ENCODE measurements at regions not wholly inside any gene's neighbourhood (a gene's known extent, or its start where the extent isn't known, plus 50 kb on each side); places are given as distances from the start of the nearest gene placed in this dataset.
"Not testable (repeated sequence)": the region's sequence is repeated elsewhere in the genome, so short reads cannot be mapped to it uniquely, and the experiment has no call there.

GRCh38 chr6:21282360-21282759 lies 311.2 kb upstream of the SOX4 start:
- FAIRE-seq; DNase-seq (ENCODE audit: insufficient read length, low spot score): not testable (repeated sequence)

DNA sequence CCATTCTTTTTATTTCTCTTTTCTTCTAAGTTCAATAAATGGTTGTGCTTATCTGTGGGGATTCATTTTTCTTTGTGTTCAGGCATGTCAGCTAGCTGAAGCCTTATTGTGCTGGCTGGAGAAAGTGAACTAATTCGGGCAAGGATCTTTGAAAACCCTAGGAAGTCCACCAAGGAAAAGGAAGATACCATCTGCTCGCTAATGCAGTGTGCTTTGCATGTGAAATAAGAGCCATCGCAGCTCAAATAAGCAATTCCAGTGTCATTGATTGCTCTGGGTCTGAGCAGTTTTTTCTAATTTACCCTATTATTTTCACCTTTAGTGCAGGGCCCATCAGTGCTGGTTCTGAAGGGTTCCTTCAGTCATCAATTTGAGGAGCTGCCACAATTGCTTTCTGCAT lies 309.4 kb upstream of the SOX4 start:
- FAIRE-seq (no peak), DNase-seq (ENCODE audit: insufficient read length, low spot score) (no peak)

GRCh38 chr6:21284706-21285105 lies 308.8 kb upstream of the SOX4 start:
- no peak for FAIRE-seq
- DNase-seq (ENCODE audit: insufficient read length, low spot score) = no peak

- DNase-seq (ENCODE audit: insufficient read length, low spot score) = no peak
Observed at GRCh38 chr6:21294144-21294543, 299.4 kb upstream of the SOX4 start.

GRCh38 chr6:21295506-21296240 lies 297.9 kb upstream of the SOX4 start:
- no peak for DNase-seq (ENCODE audit: insufficient read length, low spot score)
- no peak for FAIRE-seq

More at GRCh38 chr6:21294144-21294543, 299.4 kb upstream of the SOX4 start:
- no peak for FAIRE-seq

- no peak for DNase-seq (ENCODE audit: insufficient read length, low spot score)
- FAIRE-seq = no peak
Observed at GRCh38 chr6:21297665-21298064, 295.9 kb upstream of the SOX4 start.

DNA sequence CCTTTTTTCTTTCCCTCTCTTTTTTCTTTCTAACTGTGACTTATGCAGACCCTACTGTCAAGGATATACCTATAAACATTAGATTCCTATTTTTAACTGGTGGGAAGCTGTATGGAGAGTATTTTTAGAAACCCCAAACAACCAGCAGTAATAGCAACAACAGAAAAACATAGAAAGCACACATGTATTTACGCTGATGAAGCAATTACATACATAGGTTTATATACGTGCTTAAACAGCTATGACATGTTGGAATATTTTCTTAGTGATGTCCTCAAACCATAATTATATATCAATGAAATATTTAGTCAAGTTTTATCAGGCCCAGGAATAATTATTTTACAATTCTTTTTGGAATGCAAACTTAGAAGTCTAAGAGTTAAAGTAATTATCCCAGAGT lies 294.3 kb upstream of the SOX4 start:
- no peak for DNase-seq (ENCODE audit: insufficient read length, low spot score)
- FAIRE-seq = no peak

GRCh38 chr6:21300439-21300838 lies 293.1 kb upstream of the SOX4 start:
- DNase-seq (ENCODE audit: insufficient read length, low spot score) = no peak
- FAIRE-seq = no peak

GRCh38 chr6:21305893-21306332 lies 287.6 kb upstream of the SOX4 start:
- peak; percentile 43 for DNase-seq (ENCODE audit: insufficient read length, low spot score)
- FAIRE-seq = no peak

GRCh38 chr6:21306546-21306945 lies 287.0 kb upstream of the SOX4 start:
- DNase-seq (ENCODE audit: insufficient read length, low spot score) (no peak), FAIRE-seq (no peak)

DNA sequence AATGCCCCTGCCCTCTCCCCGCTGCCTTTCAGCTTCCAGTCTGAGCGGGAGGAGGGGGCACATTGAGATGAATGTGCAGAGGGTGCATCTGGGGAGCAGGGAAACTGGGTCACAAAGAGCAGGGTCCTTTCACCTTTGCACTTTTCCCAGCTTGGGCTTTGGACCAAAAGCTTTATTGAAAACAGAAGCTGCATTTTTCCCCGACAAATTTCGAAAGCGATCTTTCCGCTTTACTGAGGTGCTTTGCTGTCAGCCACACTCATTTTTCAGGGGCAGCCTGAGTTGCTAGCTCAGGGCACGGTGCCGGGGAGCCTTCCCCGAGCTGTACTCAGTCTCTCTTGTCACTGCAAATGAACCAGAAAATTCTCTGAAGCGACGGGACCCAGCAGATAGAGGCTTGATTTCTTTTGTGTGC lies 283.7 kb upstream of the SOX4 start:
- no peak for DNase-seq (ENCODE audit: insufficient read length, low spot score)
- no peak for FAIRE-seq

DNA sequence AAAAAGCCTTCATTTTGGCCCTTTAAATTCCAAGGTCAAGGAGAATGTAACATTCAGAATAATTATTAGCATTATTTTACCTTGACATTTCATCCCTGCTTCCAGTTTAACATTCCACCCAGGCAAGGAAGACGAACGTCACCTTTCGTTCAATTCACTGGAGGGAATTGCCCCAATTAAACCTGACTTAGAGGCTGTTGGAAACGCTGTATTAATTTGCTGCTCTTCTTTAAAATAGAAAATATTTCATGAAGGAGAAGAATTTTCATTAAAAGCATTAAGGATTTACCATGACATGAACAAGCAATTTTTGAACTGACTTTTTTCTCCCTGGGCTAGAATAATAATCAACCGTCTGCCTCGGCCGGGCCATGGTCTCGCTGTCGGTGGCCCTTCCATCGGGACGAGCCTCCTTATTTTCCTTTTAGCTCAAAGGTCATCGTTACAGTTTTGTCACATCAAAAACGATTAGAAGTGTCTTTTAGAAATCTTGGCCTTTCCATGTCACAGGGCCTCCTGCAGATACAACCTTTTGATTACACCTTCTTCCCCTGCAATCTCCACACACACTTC lies 282.9 kb upstream of the SOX4 start:
- no peak for FAIRE-seq
- DNase-seq (ENCODE audit: insufficient read length, low spot score) = no peak

DNA sequence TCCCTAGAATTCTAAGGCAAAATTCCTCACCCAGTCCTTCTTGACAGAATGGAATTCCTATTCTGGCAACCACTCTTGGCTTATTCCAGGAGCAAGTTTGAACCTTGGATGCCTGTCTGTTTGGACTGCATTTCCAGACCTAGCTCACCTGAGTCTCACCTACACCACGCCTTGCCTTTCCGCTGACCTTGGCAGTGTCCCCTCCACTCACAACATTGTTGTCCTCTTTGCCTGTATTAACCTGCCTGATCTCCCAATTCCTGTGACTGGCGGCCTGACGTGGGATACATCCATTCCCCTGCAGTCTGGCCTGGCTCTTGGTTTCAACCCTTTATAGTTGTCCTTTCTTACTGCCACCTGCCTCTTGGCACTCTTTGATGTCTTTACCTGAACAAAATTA lies 281.4 kb upstream of the SOX4 start:
- no peak for DNase-seq (ENCODE audit: insufficient read length, low spot score)
- no peak for FAIRE-seq

DNA sequence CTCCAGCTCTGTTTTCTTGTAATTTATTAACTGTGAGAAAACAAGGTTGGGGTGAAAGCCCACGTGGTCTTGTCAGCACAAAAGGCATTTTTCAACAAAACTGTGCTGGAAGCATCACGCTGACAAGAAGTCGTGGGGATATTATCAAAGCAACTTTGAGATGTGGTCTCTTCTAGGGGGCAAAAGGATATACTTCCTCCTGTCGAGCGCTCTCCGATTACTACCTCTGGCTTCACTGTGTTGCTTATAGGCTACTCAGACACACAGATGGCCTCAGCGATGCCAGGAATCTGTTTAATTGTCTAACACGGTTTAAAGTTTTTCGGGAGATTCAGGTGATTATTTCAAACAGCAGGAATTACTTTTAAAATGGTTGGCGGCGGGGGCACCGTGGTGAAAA lies 275.9 kb upstream of the SOX4 start:
- FAIRE-seq = no peak
- DNase-seq (ENCODE audit: insufficient read length, low spot score) = no peak

DNA sequence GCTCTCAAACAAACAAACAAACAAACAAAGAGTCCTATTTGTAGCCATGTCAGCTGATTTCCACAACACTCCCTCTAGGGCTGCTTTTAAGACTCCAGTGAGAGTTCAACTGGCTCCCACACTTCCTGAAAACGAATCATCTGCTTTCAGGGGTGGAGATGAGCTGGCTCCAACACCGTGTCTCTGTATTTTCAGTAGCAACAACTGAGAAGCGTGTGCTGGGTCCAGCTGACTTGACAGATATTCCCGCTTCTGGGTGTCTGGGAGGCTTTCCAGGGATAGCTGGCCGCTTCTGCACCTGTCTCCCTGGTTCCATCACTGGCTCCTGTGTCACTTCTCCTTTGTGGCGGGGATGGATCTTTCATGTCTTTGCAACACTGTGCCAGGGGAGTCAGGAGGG lies 272.5 kb upstream of the SOX4 start:
- no peak for FAIRE-seq
- DNase-seq (ENCODE audit: insufficient read length, low spot score) = no peak

GRCh38 chr6:21321531-21321930 lies 272.0 kb upstream of the SOX4 start:
- FAIRE-seq = no peak

GRCh38 chr6:21323577-21323976 lies 270.0 kb upstream of the SOX4 start:
- FAIRE-seq (no peak), DNase-seq (ENCODE audit: insufficient read length, low spot score) (no peak)

More at GRCh38 chr6:21321531-21321930, 272.0 kb upstream of the SOX4 start:
- no peak for DNase-seq (ENCODE audit: insufficient read length, low spot score)

GRCh38 chr6:21325201-21325856 lies 268.2 kb upstream of the SOX4 start:
- DNase-seq (ENCODE audit: insufficient read length, low spot score) (no peak), FAIRE-seq (no peak)

GRCh38 chr6:21327326-21328112 lies 266.0 kb upstream of the SOX4 start:
- no peak for FAIRE-seq
- DNase-seq (ENCODE audit: insufficient read length, low spot score) = no peak

DNA sequence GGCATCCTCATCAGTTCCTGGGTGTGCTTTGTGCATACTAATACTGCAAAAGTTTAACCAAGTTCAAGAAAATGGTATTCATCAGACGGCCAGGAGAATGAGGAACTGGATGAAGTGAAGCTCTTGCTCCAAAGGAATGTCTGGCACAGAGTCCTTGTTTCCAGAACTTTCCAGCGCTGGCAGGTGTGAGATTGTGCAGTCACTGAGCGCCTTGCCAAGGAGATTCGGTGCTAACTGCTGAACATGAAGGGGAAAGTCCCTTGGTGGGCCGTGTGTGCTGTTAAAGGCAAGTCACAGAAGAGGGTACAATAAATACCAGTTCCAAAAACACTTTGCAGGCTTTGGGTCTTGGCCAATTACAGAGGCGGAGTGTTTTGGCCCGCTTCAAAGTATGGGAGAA lies 262.3 kb upstream of the SOX4 start:
- DNase-seq (ENCODE audit: insufficient read length, low spot score) (no peak), FAIRE-seq (no peak)

GRCh38 chr6:21332077-21332476 lies 261.5 kb upstream of the SOX4 start:
- no peak for FAIRE-seq
- no peak for DNase-seq (ENCODE audit: insufficient read length, low spot score)
